ENCODE measurements at regions not wholly inside any gene's neighbourhood (a gene's known extent, or its start where the extent isn't known, plus 50 kb on each side); places are given as distances from the start of the nearest gene placed in this dataset.
A peak's percentile ranks its signal among the peaks of the same experiment; 100 is the strongest.
"Not testable (repeated sequence)": the region's sequence is repeated elsewhere in the genome, so short reads cannot be mapped to it uniquely, and the experiment has no call there.

DNA sequence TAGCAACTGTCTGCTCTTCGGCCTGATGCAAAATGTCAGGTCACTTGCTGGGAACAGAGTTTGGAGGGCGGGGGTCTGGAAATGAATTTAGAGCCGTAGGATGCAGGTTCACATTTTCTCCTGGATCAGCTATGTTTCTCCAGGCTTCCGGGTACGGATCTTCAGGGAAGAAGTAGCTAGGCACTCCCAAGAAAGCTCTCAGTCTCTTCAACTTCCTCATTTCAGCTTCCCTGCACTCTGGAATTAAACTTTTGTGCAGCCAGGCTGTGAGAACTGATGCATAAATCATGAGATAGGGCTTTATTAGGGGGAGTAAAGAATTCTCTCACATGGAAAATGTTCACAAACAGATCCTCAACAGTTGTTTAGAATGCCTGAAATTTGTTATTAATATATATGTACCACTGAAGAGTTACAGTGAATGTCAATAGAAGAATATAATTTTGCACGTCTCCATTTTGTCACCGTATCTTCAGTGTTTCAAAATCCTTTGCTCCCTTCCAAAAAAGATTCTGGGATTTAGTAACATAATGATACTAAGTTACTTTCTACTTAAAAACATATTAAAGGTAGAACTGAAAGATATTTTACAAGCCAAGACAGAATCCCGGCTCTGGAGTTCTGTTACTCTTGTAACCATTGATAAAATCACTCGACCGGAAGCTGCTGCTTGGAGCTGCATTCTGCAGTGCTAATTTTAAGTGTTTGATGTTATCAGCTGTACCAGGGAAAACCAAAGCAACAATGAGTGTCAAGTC, 178.5 kb upstream of the P2RY1 start:
- DNase-seq (ENCODE audit: low read depth, low spot score): no peak
- no peak overlapping the region for H3K27ac ChIP-seq

DNA sequence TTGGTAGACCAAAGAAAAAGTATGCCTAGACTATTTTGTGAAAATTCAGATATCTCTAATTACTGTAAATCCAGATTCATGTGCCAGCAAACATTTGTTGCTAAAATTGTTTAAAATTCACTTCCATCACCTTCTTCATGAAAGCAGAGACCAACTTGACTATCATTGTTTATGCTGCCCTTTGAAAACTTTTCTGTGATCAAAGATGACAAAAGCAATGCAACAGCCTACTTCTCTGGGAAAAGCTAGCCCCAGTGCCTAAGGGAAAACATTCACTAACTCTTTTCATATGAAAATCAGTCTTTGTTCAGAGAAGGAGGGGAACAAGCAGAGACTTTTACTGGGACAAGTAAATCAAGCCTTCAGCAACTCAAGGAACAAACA, 178.0 kb upstream of the P2RY1 start:
- no peak overlapping the region for H3K27ac ChIP-seq
- no peak for DNase-seq (ENCODE audit: low read depth, low spot score)

- no peak for DNase-seq (ENCODE audit: low read depth, low spot score)
- no peak overlapping the region for H3K27ac ChIP-seq
Observed at GRCh38 chr3:152658977-152659720, 175.8 kb upstream of the P2RY1 start.

- H3K27ac ChIP-seq: no peak overlapping the region
- no peak for DNase-seq (ENCODE audit: low read depth, low spot score)
Observed at GRCh38 chr3:152662157-152662556, 172.8 kb upstream of the P2RY1 start.

GRCh38 chr3:152664766-152665165, 170.2 kb upstream of the P2RY1 start:
- no peak for DNase-seq (ENCODE audit: low read depth, low spot score)
- no peak overlapping the region for H3K27ac ChIP-seq

- no peak for DNase-seq (ENCODE audit: low read depth, low spot score)
- no peak overlapping the region for H3K27ac ChIP-seq
Observed at GRCh38 chr3:152667267-152667666, 167.7 kb upstream of the P2RY1 start.

DNA sequence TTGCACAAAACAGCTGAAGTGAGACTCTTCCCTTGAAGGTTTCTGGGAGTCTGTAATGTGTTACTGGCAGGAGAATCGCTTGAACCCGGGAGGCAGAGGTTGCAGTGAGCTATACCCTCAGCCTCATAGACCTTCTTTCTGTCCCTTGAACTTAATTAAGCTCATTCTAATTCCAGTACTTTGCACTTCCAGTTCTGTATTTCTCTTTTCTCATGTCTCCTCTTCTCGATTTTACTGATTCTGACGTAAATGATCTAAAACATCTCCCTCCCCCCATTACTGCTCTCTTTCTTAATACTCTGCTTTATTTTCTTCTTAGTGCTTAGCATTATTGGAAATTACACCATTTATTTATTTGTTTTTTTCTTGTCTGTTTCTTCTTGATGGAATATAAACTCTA, 165.4 kb upstream of the P2RY1 start:
- no peak for DNase-seq (ENCODE audit: low read depth, low spot score)
- no peak overlapping the region for H3K27ac ChIP-seq

DNA sequence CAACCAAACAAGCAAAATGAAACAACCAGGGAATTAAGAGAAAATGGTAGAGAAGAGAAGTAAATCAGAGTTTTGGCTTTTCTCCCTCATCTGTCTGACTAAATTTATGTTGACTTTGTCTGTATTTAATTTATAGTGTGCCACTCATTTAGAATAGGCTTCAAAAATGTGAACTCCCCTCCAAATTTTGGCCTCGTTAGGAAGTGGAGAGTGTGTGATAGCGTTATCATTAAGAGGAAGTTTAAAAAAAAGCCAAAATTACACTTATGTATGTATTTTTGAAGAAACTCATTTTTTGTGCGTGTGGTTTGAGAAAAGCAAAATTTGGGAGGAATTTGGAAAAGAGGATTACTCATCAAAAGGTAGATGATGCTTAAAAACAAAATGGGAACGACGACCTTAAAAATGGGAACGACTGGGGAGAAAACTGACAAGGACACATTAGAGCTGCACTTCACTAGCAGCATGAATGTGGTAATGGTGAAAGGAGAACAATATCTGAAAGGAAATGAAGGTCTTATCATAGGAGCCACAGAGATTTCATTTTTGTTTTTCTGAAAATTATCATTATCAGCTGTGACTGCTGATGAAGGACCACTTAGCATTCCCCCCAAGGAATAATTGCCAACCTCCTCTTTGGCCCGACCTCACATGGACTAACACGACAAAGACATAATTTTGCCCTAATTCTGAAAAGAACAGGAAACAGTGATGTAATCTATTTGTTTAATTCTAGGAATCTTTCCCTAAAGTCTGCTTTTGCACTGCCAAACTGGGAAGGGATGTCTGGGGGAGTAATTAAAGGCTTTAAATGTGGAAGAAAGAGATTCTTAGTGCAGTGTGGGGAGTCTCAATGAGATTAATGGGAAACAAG, 163.2 kb upstream of the P2RY1 start:
- no peak overlapping the region for H3K27ac ChIP-seq
- DNase-seq (ENCODE audit: low read depth, low spot score): no peak

- no peak for DNase-seq (ENCODE audit: low read depth, low spot score)
- no peak overlapping the region for H3K27ac ChIP-seq
Observed at GRCh38 chr3:152672320-152672649, 162.6 kb upstream of the P2RY1 start.

DNA sequence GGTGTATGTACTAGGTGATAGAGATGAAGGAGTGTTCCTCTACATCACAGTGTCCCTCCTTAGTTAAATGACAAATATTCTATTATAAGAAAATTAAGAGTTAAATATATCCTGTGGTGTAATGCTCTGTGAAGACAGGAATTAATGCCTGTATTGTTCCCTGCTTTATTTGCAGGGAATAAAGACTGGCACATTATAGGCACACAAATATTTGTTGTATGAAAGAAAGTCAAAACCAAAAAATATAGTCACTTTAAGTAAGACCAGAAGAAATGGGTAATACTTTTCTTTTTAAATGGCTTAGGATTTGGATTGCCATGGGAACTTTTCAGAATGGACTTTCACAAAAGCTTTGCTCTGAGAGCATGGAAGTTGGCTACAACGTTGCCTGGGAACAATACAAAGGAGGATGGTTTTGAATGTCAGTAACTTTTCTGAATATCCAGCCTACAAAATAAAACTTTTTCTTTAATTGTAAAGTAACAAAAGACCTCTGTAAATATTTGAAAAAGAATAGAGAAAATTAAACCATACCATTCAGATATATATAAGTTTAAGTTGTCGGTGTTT, 158.0 kb upstream of the P2RY1 start:
- H3K27ac ChIP-seq: no peak overlapping the region
- no peak for DNase-seq (ENCODE audit: low read depth, low spot score)

GRCh38 chr3:152677491-152677890, 157.4 kb upstream of the P2RY1 start:
- DNase-seq (ENCODE audit: low read depth, low spot score): no peak
- no peak overlapping the region for H3K27ac ChIP-seq

DNA sequence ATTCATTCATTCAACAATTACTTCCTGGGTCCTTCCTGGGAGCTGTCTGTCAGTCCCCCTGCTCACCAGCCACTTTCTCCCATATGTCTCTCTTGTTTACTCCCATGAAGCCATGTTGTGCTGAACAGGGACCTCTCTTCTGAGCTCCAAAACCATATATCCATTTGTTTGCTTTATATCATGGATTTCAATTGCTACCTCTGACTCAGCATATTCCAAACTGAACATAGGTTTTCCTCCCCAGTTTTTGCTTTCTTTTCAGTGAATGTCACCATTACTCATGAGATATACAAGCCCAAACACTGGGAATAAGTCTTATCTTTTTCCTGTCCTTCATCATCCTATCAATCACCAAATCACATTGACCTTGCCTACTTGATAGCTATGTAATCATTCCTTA, 152.5 kb upstream of the P2RY1 start:
- no peak for DNase-seq (ENCODE audit: low read depth, low spot score)
- no peak overlapping the region for H3K27ac ChIP-seq

DNA sequence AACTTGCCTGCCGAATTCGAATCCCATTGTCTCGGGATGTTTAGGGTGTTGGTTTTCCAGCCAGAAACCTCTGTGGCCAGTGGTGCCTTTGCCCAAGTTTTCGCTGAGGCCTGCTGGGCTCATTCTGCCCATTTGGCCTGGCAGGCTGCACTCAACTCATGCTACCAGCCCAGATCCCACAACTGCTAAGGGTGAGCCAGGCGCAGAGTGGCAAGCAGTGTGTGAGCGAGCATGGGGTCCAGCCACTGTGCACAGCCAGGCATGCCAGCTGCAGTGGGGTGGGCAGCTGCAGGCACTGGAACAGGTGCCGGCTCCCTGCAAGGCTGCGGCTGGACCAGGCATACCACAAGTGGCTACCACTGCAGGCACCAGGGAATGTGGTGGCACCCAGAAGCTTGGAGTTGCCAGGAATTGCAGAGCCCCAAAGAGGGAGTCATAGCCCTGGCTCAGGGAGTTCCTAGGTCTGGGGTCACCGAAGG, 151.4 kb upstream of the P2RY1 start:
- no peak overlapping the region for H3K27ac ChIP-seq
- no peak for DNase-seq (ENCODE audit: low read depth, low spot score)

DNA sequence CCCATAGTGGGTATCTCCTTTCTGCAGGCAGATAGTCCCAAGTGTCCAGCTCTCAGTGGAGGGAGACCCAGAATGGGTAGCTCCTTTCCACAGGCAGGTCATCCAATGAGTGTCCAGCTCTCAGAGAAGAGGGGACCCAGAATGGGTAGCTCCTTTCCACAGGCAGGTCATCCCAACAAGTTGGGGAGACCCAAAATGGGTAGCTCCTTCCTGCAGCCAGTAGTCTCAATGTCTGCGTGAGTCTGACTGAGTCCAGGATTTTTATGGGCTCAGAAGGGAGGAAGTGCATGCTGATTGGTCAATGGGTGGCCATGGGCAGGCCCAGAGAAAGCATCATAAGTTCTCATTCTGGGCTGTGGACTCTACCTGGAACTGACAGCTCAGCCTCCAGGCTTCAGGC, 150.7 kb upstream of the P2RY1 start:
- H3K27ac ChIP-seq: no peak overlapping the region
- no peak for DNase-seq (ENCODE audit: low read depth, low spot score)

GRCh38 chr3:152688313-152688712, 146.6 kb upstream of the P2RY1 start:
- H3K27ac ChIP-seq: no peak overlapping the region
- no peak for DNase-seq (ENCODE audit: low read depth, low spot score)

- not testable (repeated sequence) for DNase-seq (ENCODE audit: low read depth, low spot score); H3K27ac ChIP-seq
Observed at GRCh38 chr3:152692326-152692725, 142.6 kb upstream of the P2RY1 start.

DNA sequence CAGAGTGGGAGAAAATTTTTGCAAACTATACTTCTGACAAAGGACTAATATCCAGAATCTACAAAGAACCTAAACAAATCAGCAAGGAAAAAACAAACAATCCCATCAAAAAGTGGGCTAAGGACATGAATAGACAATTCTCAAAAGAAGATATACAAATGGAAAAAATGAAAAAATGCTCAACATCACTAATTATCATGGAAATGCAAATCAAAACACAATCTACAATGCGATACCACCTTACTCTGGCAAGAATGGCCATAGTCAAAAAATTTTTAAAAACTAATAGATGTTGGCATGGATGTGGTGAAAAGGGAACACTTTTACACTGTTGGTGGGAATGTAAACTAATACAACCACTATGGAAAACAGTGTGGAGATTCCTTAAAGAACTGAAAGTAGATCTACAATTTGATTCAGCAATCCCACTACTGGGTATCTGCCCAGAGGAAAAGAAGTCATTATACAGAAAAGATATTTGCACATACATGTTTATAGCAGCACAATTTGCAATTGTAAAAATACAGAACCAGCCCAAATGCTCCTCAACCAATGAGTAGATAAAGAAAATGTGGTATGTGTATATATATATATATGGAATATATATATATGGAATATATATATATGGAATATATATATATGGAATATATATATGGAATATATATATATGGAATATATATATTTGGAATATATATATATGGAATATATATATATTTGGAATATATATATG, 141.2 kb upstream of the P2RY1 start:
- not testable (repeated sequence) for H3K27ac ChIP-seq; DNase-seq (ENCODE audit: low read depth, low spot score)

- DNase-seq (ENCODE audit: low read depth, low spot score): no peak
Observed at GRCh38 chr3:152695840-152696239, 139.1 kb upstream of the P2RY1 start.

DNA sequence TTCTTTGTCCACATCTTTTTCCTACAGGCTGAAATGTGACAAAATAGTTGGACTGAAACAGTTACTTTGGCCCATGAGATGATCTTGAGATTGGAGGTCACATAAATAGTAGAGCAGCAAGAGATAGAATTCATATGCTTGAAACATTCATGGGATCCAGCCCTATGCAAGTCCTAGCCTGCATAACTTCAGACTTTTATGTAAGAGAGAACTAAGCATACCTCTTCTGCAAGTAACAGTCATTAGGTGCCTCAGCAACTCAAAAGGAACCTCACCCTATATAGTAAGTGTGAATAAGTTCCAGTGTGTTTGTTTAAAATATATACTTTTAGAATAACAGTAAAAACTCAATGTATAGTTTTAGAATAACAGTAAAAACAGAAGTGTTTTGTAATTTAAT, 138.0 kb upstream of the P2RY1 start:
- H3K27ac ChIP-seq: peak overlapping the region; percentile 3
- DNase-seq (ENCODE audit: low read depth, low spot score): peak; percentile 22

More at GRCh38 chr3:152695840-152696239, 139.1 kb upstream of the P2RY1 start:
- no peak overlapping the region for H3K27ac ChIP-seq

Data from epithelial cell of prostate (primary cell).